ENCODE measurements at regions not wholly inside any gene's neighbourhood (a gene's known extent, or its start where the extent isn't known, plus 50 kb on each side); places are given as distances from the start of the nearest gene placed in this dataset.

DNA sequence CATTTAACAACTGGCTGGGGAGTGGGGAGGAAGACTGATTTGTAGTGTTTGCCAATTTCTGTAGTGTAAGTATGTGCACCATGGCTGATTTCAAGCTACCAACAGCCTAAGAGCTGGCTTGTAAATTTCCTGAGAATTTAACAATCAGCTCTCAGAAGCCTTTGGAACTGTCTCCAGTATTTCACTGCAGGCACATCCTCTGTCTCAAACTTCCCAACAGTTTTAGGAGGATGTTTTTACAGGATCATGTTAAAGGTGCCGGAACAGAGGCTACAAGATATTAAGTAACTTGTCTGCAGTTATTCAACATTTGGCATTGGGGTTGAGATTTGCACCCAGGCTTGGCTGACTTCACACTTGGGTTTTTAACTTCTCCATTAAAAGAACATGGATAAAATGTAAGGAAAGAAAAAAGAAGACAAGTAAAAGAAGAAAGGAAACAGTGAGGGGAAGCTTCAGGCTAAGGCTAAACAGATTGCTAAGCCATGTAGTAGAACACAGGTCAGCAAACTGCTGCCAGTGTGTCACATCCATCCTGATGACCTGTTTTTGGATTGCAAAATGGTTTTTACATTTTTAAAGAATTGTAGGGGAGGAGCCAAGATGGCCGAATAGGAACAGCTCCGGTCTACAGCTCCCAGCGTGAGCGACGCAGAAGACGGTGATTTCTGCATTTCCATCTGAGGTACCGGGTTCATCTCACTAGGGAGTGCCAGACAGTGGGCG is 204.8 kb upstream of the SESN3 start:
- no peak overlapping the region for H3K27ac ChIP-seq
- TF ChIP-seq, protein P1, sequence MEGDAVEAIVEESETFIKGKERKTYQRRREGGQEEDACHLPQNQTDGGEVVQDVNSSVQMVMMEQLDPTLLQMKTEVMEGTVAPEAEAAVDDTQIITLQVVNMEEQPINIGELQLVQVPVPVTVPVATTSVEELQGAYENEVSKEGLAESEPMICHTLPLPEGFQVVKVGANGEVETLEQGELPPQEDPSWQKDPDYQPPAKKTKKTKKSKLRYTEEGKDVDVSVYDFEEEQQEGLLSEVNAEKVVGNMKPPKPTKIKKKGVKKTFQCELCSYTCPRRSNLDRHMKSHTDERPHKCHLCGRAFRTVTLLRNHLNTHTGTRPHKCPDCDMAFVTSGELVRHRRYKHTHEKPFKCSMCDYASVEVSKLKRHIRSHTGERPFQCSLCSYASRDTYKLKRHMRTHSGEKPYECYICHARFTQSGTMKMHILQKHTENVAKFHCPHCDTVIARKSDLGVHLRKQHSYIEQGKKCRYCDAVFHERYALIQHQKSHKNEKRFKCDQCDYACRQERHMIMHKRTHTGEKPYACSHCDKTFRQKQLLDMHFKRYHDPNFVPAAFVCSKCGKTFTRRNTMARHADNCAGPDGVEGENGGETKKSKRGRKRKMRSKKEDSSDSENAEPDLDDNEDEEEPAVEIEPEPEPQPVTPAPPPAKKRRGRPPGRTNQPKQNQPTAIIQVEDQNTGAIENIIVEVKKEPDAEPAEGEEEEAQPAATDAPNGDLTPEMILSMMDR (conservative IDR thresholded peaks at IDR 0.05): no peak

DNA sequence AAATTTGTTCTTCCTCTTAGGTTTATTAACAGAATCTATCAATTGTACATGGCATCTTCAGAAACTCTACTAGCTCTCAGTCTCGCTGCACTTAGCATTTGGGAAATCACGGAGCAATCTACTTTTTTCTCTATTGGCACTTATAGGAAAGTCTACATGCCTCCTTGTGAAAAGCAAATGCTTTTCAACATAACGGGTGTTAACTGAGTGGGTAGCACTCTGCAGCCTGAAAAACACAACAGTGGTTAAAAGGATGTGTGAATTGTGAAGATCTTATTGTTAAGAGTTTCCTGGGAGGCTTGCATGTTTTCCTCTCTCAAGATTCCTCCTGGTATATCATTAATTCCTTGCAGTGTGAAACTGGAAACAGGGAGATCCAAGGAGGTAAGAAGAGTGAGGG is 204.2 kb upstream of the SESN3 start:
- TF ChIP-seq, protein P1 (conservative IDR thresholded peaks at IDR 0.05): no peak
- no peak overlapping the region for H3K27ac ChIP-seq

DNA sequence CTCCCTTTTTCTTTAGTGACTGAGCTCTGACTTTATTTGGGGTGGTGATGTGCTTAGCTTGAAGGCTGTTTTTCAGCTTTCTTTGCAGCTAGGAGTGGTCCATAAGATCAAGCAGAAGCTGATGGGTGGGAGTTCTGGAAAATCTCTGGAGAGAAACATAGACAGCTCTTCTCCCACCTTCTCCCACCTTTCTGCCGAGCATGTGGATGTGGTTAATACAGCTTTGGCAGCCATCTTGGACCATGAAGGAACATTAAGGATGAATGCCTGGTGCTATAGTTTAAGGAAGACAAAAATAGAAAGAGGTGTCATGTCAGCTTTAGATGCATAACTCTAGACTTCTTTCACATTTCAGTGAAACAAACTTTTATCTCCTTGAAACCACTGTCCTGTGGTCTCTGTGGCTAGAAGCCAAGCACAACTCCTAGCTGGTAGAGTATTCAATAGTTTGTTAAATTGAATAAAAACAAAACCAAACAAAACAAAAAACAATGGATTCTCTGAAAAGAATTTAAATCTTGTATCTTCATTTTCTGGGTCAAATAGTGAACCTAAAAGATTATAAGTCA is 203.6 kb upstream of the SESN3 start:
- H3K27ac ChIP-seq: no peak overlapping the region
- TF ChIP-seq, protein P1 (conservative IDR thresholded peaks at IDR 0.05): no peak

DNA sequence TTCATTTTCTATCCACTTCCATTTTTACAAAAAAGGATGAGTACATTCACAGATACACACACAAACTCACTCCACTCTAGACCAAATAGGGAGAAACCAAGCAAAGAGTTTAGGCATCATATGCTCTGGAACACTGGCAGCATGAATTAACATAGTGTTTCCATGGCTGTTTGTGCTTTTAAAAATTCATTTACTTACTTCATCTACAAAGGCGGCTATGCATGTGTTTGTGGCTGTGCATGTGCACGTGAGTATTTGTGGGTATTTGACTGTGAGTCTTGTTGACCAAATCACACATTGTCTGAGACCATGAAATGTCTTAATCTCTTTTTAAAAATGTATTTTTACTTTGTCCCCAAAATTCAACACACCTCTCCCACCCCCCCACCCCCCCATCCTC is 203.0 kb upstream of the SESN3 start:
- no peak overlapping the region for H3K27ac ChIP-seq
- TF ChIP-seq, protein P1 (conservative IDR thresholded peaks at IDR 0.05): no peak

DNA sequence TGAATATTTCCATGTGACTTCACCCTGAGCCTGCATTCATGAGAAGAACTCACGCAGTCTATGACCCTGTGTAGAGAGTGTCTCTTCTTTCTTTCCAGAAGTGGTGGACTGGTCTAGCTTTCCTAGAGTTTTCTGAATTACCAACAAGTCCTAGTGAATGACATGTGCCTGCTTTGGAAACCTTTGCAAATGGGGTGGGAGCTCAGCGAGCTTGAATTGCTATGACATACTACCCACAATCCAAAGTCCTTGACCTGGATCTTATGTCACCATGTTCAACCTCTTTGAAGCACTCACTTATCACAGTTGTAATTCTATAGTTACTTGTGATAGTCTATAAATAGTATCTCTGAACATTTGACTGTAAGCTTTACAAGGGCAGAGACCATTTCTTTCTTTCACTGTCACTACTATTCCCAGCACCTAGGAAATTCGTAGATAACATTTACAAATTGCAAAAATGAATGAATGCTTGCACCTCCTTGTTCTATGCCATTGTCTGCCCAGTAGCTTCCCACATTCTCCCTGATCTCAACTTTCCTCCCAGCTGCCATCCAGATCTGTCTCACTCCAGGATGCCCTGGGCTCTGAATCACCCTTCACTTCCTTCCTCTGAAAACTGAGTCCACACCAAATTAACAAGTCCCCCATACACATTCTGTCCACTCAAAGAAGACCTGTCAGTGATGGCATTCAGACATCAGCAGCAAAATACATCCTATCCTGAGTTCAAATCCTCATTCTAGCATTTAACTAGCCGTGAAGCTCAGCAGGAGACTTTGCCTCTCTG is 201.9 kb upstream of the SESN3 start:
- H3K27ac ChIP-seq: no peak overlapping the region
- TF ChIP-seq, protein P1 (conservative IDR thresholded peaks at IDR 0.05): no peak

DNA sequence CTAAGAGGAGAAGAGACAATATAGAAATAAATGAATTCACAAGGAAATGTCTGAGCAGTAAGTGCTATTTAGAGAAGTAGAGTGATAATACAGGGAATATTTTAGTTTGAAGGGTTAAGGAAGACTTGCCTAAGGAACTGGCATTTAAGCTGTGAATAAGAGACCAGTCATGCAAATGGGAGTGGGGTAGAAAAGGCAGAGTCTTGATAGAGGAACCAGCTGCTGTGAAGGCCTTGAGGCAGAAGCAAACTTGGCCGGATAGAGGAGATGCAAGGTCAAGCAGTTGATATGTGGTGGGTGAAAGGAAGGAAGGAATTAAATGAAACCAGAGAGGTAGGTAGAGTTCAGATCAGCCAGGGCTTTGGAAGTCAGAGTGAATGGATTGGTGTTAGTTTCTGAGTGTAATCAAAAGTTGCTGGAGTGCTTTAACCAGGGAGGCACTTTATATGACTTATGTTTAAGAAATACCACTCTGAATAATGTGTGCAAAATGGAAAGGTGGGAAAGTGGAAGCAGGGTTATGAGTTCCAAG is 198.4 kb upstream of the SESN3 start:
- TF ChIP-seq, protein P1 (conservative IDR thresholded peaks at IDR 0.05): no peak

DNA sequence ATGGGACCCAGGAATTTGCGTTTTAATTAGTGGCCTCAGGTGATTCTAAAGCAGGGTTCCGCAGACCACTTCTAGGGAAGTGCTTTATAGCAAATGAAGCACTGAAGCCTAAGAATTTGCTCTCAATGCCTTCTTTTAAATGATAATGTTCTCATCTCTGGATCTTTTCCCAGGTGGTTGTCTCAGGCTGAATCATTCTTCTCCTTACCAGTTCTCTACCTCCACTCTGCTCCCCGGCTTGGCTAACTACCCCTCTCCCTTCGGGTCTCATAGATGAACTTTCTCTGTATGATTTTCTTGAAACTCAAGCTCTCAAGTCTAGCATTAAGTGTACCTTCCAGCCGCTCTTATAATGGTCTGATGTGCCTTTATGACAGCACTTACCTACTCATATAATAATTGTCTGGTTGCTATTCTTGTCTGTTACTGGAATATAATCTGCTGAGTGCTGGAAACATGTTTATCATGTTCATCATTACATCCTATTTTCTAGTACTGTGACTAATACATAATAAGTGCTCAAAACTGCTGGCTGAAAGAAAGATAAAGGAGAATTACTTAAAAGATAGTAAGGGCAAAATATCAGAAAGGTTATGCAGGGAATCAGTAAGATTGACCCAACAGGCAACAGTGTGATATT is 195.9 kb upstream of the SESN3 start:
- H3K27ac ChIP-seq: no peak overlapping the region
- TF ChIP-seq, protein P1 (conservative IDR thresholded peaks at IDR 0.05): no peak

More for the DNA sequence above, 198.4 kb upstream of the SESN3 start:
- H3K27ac ChIP-seq: no peak overlapping the region

All from VCaP (cell line).